ENCODE measurements at regions not wholly inside any gene's neighbourhood (a gene's known extent, or its start where the extent isn't known, plus 50 kb on each side); places are given as distances from the start of the nearest gene placed in this dataset.

GRCh38 chr5:173808079-173808808, 79.9 kb upstream of the CPEB4 start:
- Histone ChIP-seq H3K9me3 (ENCODE audit: low read depth) (no peaks in the 10 kb centered on the region), H3K27me3 (no peaks in the 10 kb centered on the region), H3K36me3 (no peaks in the 10 kb centered on the region), H3K4me3 (no peak overlapping the region), H3K27ac (no peak overlapping the region), H3K4me1 (ENCODE audit: low read depth) (no peaks in the 10 kb centered on the region)
- DNase-seq (ENCODE audit: low read depth in 1 of 2, low spot score in 1 of 2) = peak in 1 of 2 donors; percentile 34
- no peak for TF ChIP-seq CTCF (IDR thresholded peaks at IDR 0.05; ENCODE audit: low read depth, low read length)

- Histone ChIP-seq H3K4me3 (no peak overlapping the region), H3K9me3 (ENCODE audit: low read depth) (no peaks in the 10 kb centered on the region), H3K36me3 (no peaks in the 10 kb centered on the region), H3K27me3 (no peaks in the 10 kb centered on the region), H3K27ac (no peak overlapping the region), H3K4me1 (ENCODE audit: low read depth) (no peaks in the 10 kb centered on the region)
- no peak for TF ChIP-seq CTCF (IDR thresholded peaks at IDR 0.05; ENCODE audit: low read depth, low read length)
- DNase-seq (ENCODE audit: low read depth in 1 of 2, low spot score in 1 of 2) = no peak
These were observed 79.1 kb upstream of the CPEB4 start for GRCh38 chr5:173809014-173809413.

- TF ChIP-seq CTCF (IDR thresholded peaks at IDR 0.05; ENCODE audit: low read depth, low read length) = no peak
- Histone ChIP-seq H3K27me3 (no peaks in the 10 kb centered on the region), H3K9me3 (ENCODE audit: low read depth) (no peaks in the 10 kb centered on the region), H3K4me3 (no peak overlapping the region), H3K4me1 (ENCODE audit: low read depth) (no peaks in the 10 kb centered on the region), H3K36me3 (no peaks in the 10 kb centered on the region), H3K27ac (no peak overlapping the region)
- DNase-seq (ENCODE audit: low read depth in 1 of 2, low spot score in 1 of 2) = peak in 1 of 2 donors; percentile 66
These were observed 75.2 kb upstream of the CPEB4 start for GRCh38 chr5:173812811-173813550.

GRCh38 chr5:173814053-173814452, 74.1 kb upstream of the CPEB4 start:
- no peak for DNase-seq (ENCODE audit: low read depth in 1 of 2, low spot score in 1 of 2)
- no peak overlapping the region for H3K27ac ChIP-seq
- TF ChIP-seq CTCF (IDR thresholded peaks at IDR 0.05; ENCODE audit: low read depth, low read length) = no peak
- H3K4me1 ChIP-seq (ENCODE audit: low read depth) = no peaks in the 10 kb centered on the region
- H3K36me3 ChIP-seq = no peaks in the 10 kb centered on the region
- no peaks in the 10 kb centered on the region for H3K27me3 ChIP-seq
- no peak overlapping the region for H3K4me3 ChIP-seq
- H3K9me3 ChIP-seq (ENCODE audit: low read depth) = no peaks in the 10 kb centered on the region

- no peaks in the 10 kb centered on the region for H3K9me3 ChIP-seq (ENCODE audit: low read depth)
- no peak overlapping the region for H3K4me3 ChIP-seq
- no peak overlapping the region for H3K27ac ChIP-seq
- no peaks in the 10 kb centered on the region for H3K27me3 ChIP-seq
- no peaks in the 10 kb centered on the region for H3K4me1 ChIP-seq (ENCODE audit: low read depth)
- TF ChIP-seq CTCF (IDR thresholded peaks at IDR 0.05; ENCODE audit: low read depth, low read length) = no peak
- no peak for DNase-seq (ENCODE audit: low read depth in 1 of 2, low spot score in 1 of 2)
- H3K36me3 ChIP-seq = no peaks in the 10 kb centered on the region
These were observed 72.6 kb upstream of the CPEB4 start for GRCh38 chr5:173815571-173815970.

Data from cardiac muscle cell (in vitro differentiated cells and primary cell).